DMS153 (cell line): ENCODE measurements at regions not wholly inside any gene's neighbourhood (a gene's known extent, or its start where the extent isn't known, plus 50 kb on each side); places are given as distances from the start of the nearest gene placed in this dataset.
"Not testable (repeated sequence)": the region's sequence is repeated elsewhere in the genome, so short reads cannot be mapped to it uniquely, and the experiment has no call there.

Experiments used
- DNase-seq: peaks from one replicate; lab custom pipeline; 2025; lab: John Stamatoyannopoulos, UW

DNA sequence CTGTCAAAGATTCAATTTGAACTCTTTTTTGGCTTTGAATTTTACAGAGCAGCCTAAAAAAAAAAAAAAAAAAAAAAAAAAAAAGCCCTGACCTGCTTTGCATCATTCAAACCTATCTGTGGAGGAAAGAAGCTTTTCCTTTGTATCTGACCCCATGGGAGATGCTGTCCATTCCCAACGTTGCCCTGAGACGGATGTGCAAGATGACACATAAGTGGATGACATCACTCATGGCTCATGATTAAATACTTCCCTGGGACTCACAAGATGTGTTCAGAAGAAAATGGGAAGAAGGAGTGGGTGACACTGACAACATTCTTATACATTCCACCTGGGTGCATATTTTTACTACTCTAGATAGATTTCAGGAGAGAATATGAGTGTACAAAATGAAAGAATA is 245.7 kb upstream of the ELAVL2 start:
- DNase-seq = no peak

DNA sequence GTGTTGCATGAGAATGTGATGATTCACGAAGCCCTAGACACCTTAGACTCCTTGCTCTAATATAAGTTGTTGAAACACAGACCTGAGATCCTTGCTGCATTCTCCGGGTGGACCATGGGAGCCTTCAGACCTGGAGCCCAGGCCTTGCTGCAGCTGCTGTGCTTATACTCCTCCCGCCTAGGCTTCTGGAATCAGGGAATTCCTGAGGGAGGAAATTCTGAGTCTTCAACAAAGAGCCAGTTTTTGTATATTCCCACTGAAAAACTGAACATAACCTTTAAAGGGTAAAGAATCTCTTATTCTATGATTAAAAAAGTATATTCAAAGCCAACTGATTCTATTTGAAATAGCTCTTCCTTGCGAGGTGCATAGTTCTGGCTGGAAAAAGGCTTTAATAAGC is 245.1 kb upstream of the ELAVL2 start:
- DNase-seq = no peak

DNA sequence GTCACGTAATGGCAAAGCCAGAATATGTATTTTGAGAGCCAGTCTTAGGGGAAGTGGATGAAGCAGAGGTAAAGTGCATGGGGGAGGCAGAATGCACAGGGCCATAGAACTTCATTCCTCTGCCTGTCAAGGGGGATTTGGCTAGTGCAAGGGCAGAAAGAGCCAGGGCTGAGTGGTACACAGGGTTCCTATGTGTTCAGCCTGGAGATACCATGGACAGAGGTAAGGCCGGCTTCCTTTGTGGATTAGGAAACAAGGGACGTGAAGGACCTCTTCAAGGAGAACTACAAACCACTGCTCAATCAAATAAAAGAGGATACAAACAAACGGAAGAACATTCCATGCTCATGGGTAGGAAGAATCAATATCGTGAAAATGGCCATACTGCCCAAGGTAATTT is 241.1 kb upstream of the ELAVL2 start:
- not testable (repeated sequence) for DNase-seq

DNA sequence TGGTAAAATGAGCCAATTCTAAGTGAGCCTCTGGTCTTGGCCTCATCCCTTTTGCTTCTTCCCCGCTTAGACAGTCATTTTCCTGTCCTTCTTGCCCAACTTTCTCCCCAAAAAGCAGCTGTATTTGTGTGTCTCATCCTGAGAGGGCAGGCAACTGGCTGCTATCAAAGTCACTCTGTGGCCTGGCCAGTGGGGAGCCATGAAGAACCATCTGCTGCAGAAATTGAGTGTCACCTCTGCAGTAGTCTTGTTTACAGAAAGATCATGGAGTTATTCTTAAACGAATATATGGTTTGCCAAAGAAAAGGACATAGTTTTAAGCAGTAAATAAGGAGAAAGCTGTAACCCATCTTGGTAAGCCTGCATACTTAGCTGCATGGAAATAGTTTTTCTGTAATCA is 233.6 kb upstream of the ELAVL2 start:
- DNase-seq = no peak

DNA sequence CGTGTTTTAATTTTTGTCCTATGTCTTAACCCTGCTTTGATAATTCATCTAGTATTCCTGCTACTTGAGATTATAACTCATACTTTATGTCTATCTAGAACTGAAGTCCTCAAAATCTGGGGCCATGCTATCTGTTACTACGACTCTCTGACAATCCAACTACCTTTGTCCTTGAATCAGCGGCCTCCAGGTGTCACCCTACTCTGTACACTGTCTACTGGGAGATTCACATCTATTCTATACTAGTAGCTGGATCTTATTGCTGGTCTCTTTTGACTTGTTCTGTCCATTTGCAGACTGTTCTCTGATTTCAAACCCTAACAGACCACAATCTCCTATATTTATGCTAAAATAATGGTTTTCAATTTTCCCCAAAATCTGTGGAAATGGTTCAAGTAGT is 225.5 kb upstream of the ELAVL2 start:
- DNase-seq = no peak

DNA sequence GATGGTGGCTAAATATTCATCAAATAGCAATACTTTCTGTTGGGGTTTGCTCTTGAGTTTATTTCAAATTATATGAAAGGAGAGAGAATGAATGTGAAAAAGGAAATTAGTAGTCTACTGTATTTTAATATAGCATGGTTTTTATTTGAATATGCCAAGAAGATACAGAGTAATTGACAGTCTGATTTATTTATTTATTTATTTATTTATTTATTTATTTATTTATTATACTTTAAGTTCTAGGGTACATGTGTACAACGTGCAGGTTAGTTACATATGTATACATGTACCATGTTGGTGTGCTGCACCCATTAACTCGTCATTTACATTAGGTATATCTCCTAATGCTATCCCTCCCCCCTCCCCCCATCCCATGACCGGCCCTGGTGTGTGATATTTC is 224.2 kb upstream of the ELAVL2 start:
- not testable (repeated sequence) for DNase-seq

DNA sequence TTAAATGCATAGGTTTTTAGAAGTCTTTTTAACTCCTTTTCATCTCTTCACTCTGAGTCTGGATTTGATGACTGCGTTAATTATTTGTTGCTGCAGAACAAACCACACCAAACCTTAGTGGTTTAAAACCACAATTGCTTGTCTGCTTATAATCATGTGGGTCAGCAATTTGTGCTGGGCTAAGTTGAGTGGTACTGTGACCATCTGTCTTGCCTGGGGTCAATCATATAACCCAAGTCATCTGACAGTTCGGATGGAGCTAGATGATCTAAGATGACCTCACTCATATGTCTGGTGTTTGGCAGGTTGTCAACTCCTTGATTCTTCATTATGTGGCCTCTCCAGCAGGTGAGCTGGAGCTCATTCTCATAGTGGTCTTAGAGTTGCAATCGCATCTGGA is 219.1 kb upstream of the ELAVL2 start:
- DNase-seq = no peak

DNA sequence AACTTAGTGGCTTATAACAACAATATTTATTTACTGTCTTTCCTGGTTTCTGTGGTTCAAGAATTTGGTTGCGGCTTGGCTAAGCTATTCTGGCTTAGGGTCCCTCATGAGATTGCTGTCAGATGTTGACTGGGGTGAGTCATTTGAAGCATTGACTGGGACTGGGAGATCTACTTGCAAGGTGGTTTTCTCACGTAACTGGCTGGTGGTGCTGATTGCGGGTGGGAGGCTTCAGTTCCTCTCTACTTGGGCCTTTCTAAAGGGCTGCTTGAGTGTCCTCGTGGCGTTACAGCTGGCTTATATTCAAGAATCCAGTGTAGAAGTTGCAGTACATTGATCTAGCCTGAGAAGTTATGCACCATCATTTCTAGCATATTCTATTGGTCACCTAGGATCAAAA is 218.5 kb upstream of the ELAVL2 start:
- no peak for DNase-seq

DNA sequence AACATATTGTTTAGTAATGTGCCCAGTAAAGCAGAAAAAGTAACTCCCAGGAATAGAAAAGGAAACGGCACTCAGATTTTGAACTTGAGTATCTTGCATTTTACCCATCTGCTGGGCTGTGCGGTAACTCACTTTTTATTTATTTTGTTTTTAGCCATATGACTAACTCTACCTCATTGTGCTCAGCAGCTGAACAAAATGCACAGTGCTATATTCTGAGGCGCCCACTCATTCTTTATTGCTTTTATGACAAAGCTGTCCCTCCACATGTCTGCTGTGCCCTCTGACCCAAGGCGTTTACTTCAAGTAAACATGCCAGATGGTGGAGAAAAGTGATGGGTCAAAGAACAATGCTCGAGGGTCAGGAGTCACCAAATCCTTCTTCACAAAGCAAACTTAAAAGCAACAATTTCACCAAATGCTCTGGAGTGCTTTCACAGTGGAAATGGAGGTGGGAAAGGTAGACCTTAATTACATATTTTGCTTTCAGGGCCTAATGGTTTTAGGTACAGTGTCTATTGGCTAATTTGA is 215.2 kb upstream of the ELAVL2 start:
- no peak for DNase-seq

DNA sequence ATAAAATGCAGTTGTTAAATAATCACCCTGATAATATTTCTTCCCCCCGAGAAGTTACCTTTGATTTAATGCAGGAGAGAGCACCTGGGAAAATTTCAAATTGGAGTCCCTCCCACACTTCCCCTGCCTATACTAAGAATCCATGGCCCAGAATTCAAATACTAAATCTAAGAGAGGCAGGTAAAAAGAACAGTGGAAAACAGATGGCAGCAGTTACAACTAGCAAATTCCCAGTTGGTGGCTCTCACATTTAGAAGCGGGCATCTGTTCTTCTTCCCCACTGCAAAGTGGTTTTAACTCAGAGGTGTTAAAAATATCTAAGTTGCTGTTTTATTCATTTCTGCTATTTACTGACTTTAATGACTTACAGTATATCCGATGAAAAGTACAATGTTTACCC is 210.4 kb upstream of the ELAVL2 start:
- DNase-seq = no peak

DNA sequence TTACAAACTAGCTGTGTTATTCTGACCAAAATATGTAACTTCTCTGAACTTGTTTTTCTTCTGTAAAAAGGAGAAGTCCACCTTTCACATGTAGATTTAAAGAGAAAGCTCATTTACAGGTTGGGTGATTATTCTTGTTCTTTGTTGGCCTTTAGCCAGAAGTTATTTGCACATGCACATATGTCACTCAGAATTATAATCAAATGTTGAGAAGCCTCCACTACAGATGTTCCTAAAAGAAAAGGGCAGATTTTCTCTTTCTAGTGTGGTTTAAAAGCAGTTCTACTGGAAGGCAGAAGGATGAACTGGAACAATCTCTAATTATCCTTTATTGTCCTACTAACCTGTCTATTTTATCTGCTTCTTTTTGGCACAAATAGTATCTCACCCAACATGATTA is 209.8 kb upstream of the ELAVL2 start:
- no peak for DNase-seq

DNA sequence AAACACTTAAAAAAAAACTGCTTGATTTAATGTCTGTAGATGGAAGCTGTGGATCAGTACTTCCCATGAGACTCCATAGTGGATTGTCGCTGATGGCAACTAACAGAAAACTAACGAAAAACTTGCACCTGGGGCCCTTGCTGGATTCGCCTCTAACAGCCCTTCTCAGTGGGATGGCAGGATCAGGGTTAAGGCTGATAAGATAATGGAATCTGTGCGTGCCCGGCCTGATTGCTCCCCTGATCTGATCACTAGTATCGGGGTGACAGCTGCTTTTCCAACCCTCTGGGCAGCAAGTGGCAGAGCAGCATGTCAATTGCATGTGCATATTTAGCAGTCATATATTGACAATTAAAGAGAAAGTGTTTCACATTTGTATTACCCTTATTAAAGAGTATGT is 185.8 kb upstream of the ELAVL2 start:
- DNase-seq = no peak

DNA sequence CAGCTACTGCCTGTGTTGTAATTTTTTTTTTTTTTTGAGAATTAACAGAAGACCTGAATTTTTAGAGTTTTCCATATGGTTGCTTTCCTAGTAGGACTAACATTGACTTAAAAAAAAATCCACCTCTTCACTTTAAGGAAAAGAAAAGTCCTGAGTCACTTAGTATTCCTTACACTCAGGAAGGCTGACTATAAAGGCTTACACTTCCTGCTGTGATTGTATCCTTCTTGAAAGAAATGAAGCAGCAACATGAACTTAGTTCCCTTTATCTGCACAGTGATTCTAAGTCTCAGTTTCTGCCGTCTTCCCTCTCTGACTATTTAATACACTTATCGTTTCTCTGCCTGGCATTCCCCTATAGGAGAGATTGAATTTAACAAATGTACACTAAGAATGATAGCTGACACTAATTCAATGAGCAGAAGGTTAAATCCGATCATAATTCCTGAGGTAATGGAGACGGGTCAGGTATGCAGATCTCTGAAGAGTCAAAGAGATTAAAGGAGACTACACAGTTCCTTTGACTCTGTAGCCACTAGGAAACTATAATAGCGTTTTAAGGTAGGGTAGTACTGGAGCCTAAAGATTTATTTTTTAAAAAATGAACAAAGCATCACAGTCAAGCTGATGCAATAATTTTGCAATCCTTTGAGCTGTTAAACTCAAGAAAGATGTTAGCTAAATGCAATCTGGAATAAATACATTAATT is 185.1 kb upstream of the ELAVL2 start:
- no peak for DNase-seq

DNA sequence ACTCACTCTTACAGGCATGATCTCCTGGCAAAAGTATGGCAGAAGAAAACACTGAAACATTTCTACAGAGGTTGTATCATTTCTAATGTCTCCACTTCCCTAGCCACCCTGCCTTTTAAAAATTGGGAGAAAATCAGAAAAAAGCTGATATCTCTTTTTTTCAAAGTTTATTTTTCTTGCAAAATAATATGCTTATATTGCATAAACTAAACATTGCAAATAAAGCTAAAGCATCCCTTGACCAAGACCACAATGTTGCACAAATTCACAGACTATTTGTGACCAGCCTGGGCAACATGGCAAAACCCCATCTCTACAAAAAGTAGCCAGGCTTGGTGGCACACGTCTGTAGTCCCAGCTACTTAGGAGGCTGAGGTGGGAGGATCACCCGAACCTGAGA is 183.3 kb upstream of the ELAVL2 start:
- DNase-seq = no peak

DNA sequence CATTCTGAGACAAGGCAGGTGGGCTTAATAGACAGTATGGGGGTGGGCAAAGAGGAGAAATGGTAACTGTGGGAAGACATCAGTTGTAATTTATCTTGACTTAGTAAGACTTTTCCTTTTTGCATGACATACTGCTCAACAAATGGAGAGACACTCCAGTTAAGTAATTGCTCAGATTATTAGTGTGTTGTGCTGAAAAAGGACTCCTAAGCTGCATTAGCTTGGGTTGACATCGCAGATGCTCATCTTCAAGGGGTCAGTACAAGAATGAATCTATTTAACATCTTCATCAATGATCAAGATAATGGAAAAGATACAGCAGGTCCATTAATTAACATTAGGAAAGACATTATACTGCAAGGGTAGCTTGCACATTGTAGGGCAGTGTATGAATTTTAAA is 181.1 kb upstream of the ELAVL2 start:
- no peak for DNase-seq

DNA sequence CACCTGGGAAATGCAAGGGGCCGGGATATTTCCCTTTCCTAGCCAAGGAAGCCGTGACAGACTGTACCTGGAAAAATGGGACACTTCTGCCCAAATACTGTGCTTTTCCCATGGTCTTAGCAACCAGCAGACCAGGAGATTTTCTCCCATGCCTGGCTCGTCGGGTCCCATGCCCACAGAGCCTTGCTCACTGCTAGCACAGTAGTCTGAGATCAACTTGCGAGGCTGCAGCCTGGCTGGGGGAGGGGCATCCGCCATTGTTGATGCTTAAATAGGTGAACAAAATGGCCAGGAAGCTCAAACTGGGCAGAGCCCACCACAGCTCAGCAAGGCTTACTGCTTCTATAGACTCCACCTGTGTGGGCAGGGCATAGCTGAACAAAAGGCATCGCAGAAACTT is 165.8 kb upstream of the ELAVL2 start:
- DNase-seq = not testable (repeated sequence)

DNA sequence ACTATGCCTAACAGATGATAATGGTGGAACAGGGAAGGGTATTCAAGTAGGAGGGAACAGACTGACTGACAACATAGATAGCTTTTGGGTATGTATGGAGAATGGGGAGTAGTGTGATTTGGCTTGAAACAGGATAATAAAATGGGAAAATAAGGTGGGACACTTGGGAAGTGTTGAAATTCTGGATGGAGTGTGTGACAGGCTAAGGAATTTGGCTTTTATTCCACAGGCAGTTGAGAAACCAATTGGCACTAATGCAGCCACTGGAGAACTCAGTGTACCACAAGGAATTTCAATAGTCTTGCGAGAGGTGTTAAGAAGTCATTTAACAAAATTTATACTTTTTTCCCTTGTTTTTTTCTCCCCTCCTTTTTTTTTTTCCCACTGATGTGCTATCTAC is 153.5 kb upstream of the ELAVL2 start:
- DNase-seq = no peak

DNA sequence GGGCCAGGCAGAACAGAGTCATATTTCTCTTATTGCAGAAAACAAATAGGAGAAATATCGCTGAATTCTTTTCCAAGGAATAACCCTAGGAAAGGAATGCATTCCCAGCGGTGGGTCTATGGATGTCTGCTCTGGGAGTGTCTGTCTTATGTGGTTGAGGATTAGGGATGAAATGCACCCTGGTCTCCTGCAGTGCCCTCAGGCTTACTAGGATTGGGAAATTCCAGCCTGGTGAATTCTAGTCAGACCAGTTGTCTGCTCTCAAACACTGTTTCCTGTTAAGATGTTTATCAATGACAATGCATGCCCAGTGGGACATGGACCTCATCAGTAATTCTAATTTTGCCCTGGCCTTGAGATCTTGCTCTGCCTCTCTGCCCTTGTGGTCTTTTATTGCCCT is 136.1 kb upstream of the ELAVL2 start:
- DNase-seq = no peak

DNA sequence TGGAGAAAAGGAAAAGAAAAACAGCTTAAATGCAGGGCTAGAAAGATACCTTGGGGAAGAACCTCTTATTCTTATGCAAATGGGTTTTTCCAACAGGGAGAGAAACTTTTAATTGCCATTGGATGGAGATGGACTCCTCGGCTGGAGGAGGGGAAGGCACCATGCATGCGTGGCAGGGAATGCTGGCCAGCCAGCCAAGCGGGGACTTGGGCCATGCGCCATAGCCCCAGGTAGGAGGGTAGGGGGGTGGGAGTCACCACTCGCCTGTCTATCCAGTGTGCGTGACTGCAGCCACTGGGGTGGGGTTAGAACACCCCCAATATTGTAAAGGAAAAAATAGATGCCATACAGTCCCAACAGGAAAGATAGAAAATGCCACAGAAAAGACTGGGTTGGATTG is 119.9 kb upstream of the ELAVL2 start:
- DNase-seq = no peak

DNA sequence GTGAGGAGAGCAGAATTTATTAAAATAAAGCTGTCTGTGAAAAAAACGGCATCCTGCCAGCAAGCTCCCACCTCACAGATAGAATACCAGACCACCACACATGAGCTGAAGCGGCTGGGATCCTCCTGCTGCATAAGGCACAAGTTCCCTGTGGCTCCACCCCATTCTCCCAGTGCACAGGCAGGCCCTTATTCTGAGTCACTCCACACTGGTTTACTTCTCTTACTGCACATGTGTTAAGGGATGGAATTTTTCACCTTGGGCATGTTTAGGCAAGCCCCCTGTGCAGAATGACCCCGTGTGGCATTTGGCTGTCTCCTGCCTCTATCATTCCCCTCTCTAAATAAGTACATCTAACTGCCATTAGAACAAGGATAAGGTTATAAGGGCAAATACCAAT is 115.0 kb upstream of the ELAVL2 start:
- no peak for DNase-seq

DNA sequence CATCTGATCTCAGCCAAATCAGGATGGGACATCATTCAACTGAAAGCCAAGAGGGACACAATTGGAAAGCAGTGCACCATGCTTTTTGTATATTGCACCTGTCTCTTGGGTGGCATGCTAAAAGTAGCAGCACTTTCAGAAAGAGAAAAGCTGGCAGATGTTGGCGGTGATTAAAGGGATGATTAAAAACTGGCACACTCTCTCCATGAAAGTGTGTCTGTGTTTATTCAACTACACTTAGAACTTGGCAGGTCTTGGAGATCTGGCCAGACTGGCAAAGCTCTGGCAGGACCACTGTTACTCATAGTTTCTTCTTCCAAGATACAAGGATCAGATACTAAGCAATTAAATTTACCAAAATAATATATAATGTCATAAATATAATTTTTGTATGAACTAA is 112.9 kb upstream of the ELAVL2 start:
- DNase-seq = no peak

DNA sequence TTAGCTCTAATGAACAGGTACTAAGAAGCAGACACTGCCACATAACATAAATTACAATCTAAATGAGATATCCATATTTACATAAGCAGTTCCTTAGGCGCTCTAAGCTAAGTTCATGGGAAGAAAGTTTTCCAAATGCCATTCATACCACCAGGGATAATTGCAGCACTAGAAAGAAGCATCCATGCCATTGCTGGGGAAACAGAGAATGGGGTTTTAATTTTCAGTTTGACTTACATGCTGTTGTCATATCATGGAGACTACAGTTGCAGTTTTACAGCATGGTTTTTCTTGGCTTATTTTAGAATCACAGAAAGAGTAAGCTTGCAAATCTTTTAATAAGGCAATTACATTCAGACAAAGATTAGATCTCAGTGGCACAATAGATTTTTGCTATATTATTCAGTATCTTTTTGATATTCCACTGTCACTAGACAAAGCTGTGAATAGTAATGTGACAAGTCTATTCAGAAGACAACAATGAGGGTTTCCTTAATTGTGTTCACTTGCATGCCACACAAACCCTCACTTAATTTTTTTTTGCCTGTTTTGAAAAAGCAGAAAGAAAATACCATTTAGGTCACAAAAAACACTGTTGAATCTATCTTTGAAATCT is 108.4 kb upstream of the ELAVL2 start:
- no peak for DNase-seq

DNA sequence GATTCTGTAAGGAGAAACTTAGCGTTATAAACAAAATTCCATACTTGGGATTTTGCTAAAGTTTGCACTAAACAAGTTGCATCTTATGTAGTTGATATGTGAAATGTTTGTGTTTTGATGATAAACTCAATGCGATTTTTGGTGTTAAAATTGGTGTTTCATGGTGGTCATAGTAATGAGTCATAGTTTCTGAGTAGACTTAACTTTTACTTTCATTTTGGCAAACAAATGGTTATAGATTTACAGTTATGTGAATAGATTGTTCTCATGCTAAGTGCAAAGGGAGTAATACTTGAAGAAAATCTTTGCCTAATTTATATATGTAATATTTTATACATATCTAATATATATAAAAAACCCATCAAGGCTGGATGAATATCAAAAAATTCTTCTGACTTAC is 107.3 kb upstream of the ELAVL2 start:
- no peak for DNase-seq

DNA sequence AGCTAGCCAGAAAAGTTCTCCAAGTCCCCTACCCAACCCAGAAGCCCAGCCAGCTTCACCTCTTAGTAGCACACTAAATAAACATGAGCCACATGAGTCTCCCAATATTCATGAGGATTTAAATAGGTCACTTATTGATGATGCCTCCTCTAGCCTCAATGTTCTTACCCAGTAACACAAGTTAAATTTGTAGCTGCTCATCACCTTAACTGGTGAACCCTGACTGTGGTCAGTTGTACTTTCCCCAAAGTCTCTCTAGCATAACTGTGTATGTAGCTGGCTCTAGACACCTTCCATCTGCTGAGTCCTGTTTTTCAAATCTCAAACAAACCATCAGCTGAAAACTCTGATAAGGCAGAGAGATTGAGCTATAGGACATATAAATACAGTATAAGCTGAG is 100.3 kb upstream of the ELAVL2 start:
- DNase-seq = no peak
